NT2/D1 (cell line): ENCODE measurements at regions not wholly inside any gene's neighbourhood (a gene's known extent, or its start where the extent isn't known, plus 50 kb on each side); places are given as distances from the start of the nearest gene placed in this dataset.

Experiments
- DNase-seq: peaks from one replicate; pipeline ENCODE4 v3.0.0-alpha.2; 2011; ENCODE audit warnings: low read depth, low spot score
- H3K27me3 ChIP-seq: 2 replicates; pipeline ENCODE4 v1.6.0; 2011; ENCODE audit warnings: mild to moderate bottlenecking; ENCODE audit not compliant: insufficient read length, insufficient read depth
- H3K36me3 ChIP-seq: 2 replicates; pipeline ENCODE4 v1.6.1; 2011; ENCODE audit warnings: mild to moderate bottlenecking, low read length, mixed read lengths; ENCODE audit not compliant: insufficient read depth, insufficient read length
- H3K4me1 ChIP-seq: 2 replicates; pipeline ENCODE4 v1.5.1; 2011; ENCODE audit not compliant: insufficient read depth, insufficient read length
- H3K4me3 ChIP-seq: 2 replicates; pipeline ENCODE4 v1.5.1; 2011; ENCODE audit warnings: low read depth; ENCODE audit not compliant: insufficient read length
- H3K9ac ChIP-seq: 2 replicates; pipeline ENCODE4 v1.6.0; 2011; ENCODE audit warnings: low read depth; ENCODE audit not compliant: insufficient read length
- H3K9me3 ChIP-seq: 2 replicates; pipeline ENCODE4 v1.5.1; 2011; ENCODE audit warnings: mild to moderate bottlenecking, low read length; ENCODE audit not compliant: insufficient read depth
- SUZ12 ChIP-seq: IDR thresholded peaks from 2 replicates; pipeline ENCODE4 v1.6.1; 2011; ENCODE audit not compliant: insufficient read length, insufficient read depth; ENCODE audit errors: extremely low read depth
- YY1 ChIP-seq: IDR thresholded peaks from 2 replicates; pipeline ENCODE4 v1.6.1; 2011; ENCODE audit not compliant: insufficient read length, insufficient read depth
- ZNF274 ChIP-seq: IDR thresholded peaks from 2 replicates; pipeline ENCODE4 v1.6.1; 2011; ENCODE audit warnings: mild to moderate bottlenecking, low read depth, low read length

DNA sequence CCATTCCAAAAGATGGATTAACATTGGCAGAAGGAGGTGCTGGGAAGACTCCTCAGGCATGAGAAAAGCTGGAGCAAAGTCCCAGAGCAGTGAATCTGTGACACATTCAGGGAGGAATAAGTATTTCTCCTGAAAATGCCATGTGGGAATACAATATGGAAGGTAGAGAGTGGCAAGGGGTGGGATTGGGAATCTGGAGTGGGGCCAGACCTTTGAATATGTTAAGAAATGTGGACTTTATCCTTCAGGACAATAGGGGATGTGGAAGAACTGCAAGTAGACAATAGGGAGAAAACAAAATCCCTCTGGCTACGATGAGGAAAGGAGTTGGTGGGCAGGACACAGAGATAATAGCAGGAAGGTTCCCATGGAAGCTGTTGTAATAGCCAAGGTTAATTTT is 305.6 kb upstream of the TGFBR2 start:
- peaks cover 10% of the 10 kb centered on the region; the same call in 1 of the 2 replicates for H3K9me3 ChIP-seq
- no peaks in the 10 kb centered on the region for H3K4me1 ChIP-seq
- H3K36me3 ChIP-seq = no peaks in the 10 kb centered on the region
- no peak for TF ChIP-seq YY1
- TF ChIP-seq SUZ12 = no peak
- TF ChIP-seq ZNF274 = no peak
- H3K4me3 ChIP-seq = no peak overlapping the region
- no peaks in the 10 kb centered on the region for H3K27me3 ChIP-seq
- no peak for DNase-seq
- no peak overlapping the region for H3K9ac ChIP-seq

DNA sequence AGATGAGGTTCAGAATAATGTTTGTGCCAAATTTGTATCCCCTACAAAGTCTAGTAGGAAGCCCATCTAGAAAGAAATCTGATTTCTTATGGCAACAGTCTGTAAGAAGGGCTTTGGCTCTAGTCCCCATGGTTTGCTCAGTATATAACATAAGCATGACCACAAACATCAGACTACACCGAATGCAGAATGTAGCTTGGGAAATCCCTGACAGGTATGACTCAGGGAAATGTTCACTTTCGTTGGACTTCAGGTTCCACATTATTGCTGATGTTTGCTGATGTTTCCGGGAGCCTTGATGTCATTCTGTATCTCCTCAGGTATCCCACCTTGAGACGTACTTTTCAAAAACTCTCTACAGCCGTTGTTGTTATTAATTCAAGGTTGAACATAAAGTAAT is 304.4 kb upstream of the TGFBR2 start:
- Histone ChIP-seq H3K4me1 (no peaks in the 10 kb centered on the region), H3K36me3 (no peaks in the 10 kb centered on the region), H3K9me3 (peaks cover 10% of the 10 kb centered on the region; the same call in 1 of the 2 replicates), H3K27me3 (no peaks in the 10 kb centered on the region), H3K9ac (no peak overlapping the region), H3K4me3 (no peak overlapping the region)
- no peak for DNase-seq
- no peak for TF ChIP-seq YY1
- no peak for TF ChIP-seq ZNF274
- TF ChIP-seq SUZ12 = no peak

DNA sequence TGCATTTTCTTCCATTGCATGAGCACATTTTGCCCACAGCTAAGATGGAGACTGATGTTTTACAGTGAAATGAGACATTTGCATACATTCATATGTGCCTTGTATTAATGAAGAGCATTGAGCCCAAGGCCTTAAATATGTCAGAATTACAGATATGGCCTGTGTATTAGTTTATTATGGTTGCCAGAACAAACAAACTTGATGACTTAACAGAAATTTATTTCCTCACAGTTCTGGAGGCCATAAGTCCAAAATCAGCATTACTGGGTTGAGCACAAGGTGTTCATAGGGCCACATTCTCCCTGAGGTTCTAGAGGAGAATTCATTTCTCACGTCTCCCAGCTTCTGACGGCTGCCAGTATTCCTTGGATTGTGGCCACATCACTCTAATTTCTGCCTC is 302.6 kb upstream of the TGFBR2 start:
- TF ChIP-seq ZNF274 (no peak), SUZ12 (no peak), YY1 (no peak)
- Histone ChIP-seq H3K27me3 (no peaks in the 10 kb centered on the region), H3K9me3 (peaks cover 10% of the 10 kb centered on the region; the same call in 1 of the 2 replicates), H3K4me1 (no peaks in the 10 kb centered on the region), H3K36me3 (no peaks in the 10 kb centered on the region), H3K4me3 (no peak overlapping the region), H3K9ac (no peak overlapping the region)
- no peak for DNase-seq

GRCh38 chr3:30305021-30305420 is 301.4 kb upstream of the TGFBR2 start:
- no peak overlapping the region for H3K4me3 ChIP-seq
- peaks cover 10% of the 10 kb centered on the region; the same call in 1 of the 2 replicates for H3K9me3 ChIP-seq
- no peak overlapping the region for H3K9ac ChIP-seq
- H3K27me3 ChIP-seq = no peaks in the 10 kb centered on the region
- no peaks in the 10 kb centered on the region for H3K4me1 ChIP-seq
- no peak for TF ChIP-seq YY1
- no peak for TF ChIP-seq SUZ12
- no peak for TF ChIP-seq ZNF274
- H3K36me3 ChIP-seq = no peaks in the 10 kb centered on the region
- no peak for DNase-seq

- Histone ChIP-seq H3K27me3 (no peaks in the 10 kb centered on the region), H3K9ac (no peak overlapping the region), H3K4me3 (no peak overlapping the region), H3K4me1 (no peaks in the 10 kb centered on the region), H3K9me3 (peaks cover 10% of the 10 kb centered on the region; the same call in 1 of the 2 replicates), H3K36me3 (no peaks in the 10 kb centered on the region)
- DNase-seq = no peak
- TF ChIP-seq ZNF274 (no peak), SUZ12 (no peak), YY1 (no peak)
Observed at GRCh38 chr3:30306896-30307295, 299.5 kb upstream of the TGFBR2 start.

DNA sequence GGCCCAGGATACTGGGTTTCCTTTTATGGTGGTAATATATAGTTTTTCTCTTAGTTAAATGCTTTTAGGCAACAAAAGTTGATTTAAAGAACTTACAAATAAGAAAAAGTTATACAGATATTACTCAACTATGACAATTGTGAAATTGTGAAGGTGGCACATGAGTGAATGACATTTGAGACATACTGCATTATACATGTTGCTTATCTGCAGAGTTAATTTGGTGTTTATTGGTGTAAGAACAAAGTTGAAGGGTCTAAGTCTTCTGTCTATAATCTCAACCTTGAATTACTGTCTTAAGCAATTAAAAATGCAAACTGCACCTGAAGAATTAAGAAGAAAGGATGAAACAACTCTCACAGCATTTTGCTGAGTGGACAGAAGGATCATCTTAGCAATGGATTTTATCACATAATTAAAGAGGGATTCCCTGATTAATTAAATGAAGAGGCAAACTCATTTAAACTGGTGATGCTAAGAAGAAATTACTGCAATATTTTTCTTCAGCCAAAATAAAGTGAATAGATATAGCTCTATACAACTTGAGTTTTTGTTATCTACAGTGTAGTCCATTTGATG is 298.9 kb upstream of the TGFBR2 start:
- H3K4me3 ChIP-seq = no peak overlapping the region
- H3K36me3 ChIP-seq = no peaks in the 10 kb centered on the region
- H3K9ac ChIP-seq = no peak overlapping the region
- H3K4me1 ChIP-seq = no peaks in the 10 kb centered on the region
- TF ChIP-seq ZNF274 = no peak
- no peak for TF ChIP-seq YY1
- TF ChIP-seq SUZ12 = no peak
- no peaks in the 10 kb centered on the region for H3K27me3 ChIP-seq
- DNase-seq = no peak
- peaks cover 10% of the 10 kb centered on the region; the same call in 1 of the 2 replicates for H3K9me3 ChIP-seq

DNA sequence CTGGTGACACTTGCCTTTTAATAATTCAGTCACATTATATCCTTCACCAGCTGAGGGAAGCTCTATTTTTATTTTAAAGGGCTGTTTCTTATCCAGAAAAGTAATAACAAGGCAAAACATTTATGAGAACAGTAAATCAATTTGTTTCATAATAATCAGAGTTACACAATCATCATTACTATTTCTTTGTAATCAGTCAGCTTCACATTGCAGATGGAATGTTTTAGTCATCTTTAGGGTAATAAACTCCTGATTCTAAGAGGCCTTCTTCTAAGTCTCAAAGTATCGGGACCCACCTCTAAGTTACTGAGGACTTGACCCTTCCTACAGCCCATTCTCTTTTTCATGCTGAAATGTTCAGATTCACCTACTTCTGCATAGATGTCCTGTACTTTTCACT is 298.3 kb upstream of the TGFBR2 start:
- H3K4me3 ChIP-seq = no peak overlapping the region
- H3K9me3 ChIP-seq = peaks cover 10% of the 10 kb centered on the region; the same call in 1 of the 2 replicates
- no peak for DNase-seq
- no peak for TF ChIP-seq SUZ12
- no peaks in the 10 kb centered on the region for H3K27me3 ChIP-seq
- H3K4me1 ChIP-seq = no peaks in the 10 kb centered on the region
- no peak overlapping the region for H3K9ac ChIP-seq
- no peaks in the 10 kb centered on the region for H3K36me3 ChIP-seq
